ENCODE measurements at regions not wholly inside any gene's neighbourhood (a gene's known extent, or its start where the extent isn't known, plus 50 kb on each side); places are given as distances from the start of the nearest gene placed in this dataset.

DNA sequence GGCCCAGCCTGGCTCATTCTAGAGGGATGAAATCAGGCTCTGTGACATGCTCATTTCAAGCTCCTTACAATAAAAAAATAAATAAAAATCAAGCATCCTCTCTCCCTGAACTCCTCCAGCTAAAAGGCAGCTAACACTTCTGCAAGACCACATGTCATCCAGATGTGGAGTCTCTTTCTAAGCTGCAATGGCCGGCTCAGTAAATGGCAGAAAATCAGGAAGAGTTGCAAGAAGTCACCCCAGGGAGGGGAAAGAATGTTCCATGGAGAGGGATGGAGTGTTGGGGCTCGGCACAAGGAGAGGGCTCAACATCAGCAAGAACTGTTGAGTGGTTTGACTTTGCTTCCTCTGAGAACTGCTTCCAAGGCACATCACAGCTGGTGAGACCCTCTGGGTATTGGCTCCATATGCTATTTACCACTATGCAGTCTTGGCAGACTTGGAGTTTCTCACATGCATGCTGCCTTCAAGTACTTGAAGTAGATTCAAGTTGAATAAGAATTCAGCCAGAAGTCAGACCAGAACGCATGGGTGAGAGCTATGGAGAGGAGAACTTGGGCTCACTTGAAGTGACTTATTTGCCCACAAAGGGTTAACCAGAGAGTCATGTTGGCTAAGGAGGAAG lies 689.0 kb downstream of the NTRK3 start:
- BruUV-seq (replicated peaks), result no TSS peak
- TF ChIP-seq EZH2 (IDR thresholded peaks at IDR 0.05; ENCODE audit: borderline replicate concordance, low read depth, low read length, poor library complexity, severe bottlenecking), result no peak
- TF ChIP-seq, protein P1, sequence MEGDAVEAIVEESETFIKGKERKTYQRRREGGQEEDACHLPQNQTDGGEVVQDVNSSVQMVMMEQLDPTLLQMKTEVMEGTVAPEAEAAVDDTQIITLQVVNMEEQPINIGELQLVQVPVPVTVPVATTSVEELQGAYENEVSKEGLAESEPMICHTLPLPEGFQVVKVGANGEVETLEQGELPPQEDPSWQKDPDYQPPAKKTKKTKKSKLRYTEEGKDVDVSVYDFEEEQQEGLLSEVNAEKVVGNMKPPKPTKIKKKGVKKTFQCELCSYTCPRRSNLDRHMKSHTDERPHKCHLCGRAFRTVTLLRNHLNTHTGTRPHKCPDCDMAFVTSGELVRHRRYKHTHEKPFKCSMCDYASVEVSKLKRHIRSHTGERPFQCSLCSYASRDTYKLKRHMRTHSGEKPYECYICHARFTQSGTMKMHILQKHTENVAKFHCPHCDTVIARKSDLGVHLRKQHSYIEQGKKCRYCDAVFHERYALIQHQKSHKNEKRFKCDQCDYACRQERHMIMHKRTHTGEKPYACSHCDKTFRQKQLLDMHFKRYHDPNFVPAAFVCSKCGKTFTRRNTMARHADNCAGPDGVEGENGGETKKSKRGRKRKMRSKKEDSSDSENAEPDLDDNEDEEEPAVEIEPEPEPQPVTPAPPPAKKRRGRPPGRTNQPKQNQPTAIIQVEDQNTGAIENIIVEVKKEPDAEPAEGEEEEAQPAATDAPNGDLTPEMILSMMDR (conservative IDR thresholded peaks at IDR 0.05; ENCODE audit: low read depth, low read length), result no peak
- ChIA-PET POLR2A (ENCODE audit: low non-redundant PET) (no interaction called here), CTCF (no interaction called here)
- Histone ChIP-seq H3K27ac (ENCODE audit: low read depth, low read length, poor library complexity, severe bottlenecking) (no peak overlapping the region), H3K4me1 (ENCODE audit: insufficient read depth, low read length, poor library complexity, severe bottlenecking) (no peaks in the 10 kb centered on the region), H3K27me3 (replicated peaks; ENCODE audit: insufficient read depth, low read depth, low read length, poor library complexity) (no peaks in the 10 kb centered on the region), H3K9me3 (ENCODE audit: low read depth, low read length, poor library complexity, severe bottlenecking) (peaks cover 20% of the 10 kb centered on the region), H3K36me3 (ENCODE audit: insufficient read depth, low read length, poor library complexity, severe bottlenecking) (no peaks in the 10 kb centered on the region), H3K4me3 (ENCODE audit: low read depth, low read length, poor library complexity, severe bottlenecking) (no peak overlapping the region)
- intact Hi-C loops (cut with micrococcal nuclease; ENCODE audit: unreplicated experiment), result no loop called here
- DNase-seq (ENCODE audit: low spot score), result no peak

- no TSS peak for BruUV-seq (replicated peaks)
- no peak overlapping the region for H3K27ac ChIP-seq (ENCODE audit: low read depth, low read length, poor library complexity, severe bottlenecking)
- ChIA-PET POLR2A (ENCODE audit: low non-redundant PET) (no interaction called here), CTCF (no interaction called here)
- H3K27me3 ChIP-seq (replicated peaks; ENCODE audit: insufficient read depth, low read depth, low read length, poor library complexity), result no peaks in the 10 kb centered on the region
- H3K36me3 ChIP-seq (ENCODE audit: insufficient read depth, low read length, poor library complexity, severe bottlenecking), result no peaks in the 10 kb centered on the region
- no peaks in the 10 kb centered on the region for H3K4me1 ChIP-seq (ENCODE audit: insufficient read depth, low read length, poor library complexity, severe bottlenecking)
- no peak for DNase-seq (ENCODE audit: low spot score)
- intact Hi-C loops (cut with micrococcal nuclease; ENCODE audit: unreplicated experiment), result no loop called here
- H3K4me3 ChIP-seq (ENCODE audit: low read depth, low read length, poor library complexity, severe bottlenecking), result no peak overlapping the region
- no peak for TF ChIP-seq EZH2 (IDR thresholded peaks at IDR 0.05; ENCODE audit: borderline replicate concordance, low read depth, low read length, poor library complexity, severe bottlenecking)
- TF ChIP-seq, protein P1 (conservative IDR thresholded peaks at IDR 0.05; ENCODE audit: low read depth, low read length), result no peak
- H3K9me3 ChIP-seq (ENCODE audit: low read depth, low read length, poor library complexity, severe bottlenecking), result peaks cover 20% of the 10 kb centered on the region
Measured at GRCh38 chr15:87566236-87566635, 690.3 kb downstream of the NTRK3 start.

- TF ChIP-seq, protein P1 (conservative IDR thresholded peaks at IDR 0.05; ENCODE audit: low read depth, low read length), result no peak
- TF ChIP-seq EZH2 (IDR thresholded peaks at IDR 0.05; ENCODE audit: borderline replicate concordance, low read depth, low read length, poor library complexity, severe bottlenecking), result no peak
- no peak for DNase-seq (ENCODE audit: low spot score)
- ChIA-PET POLR2A (ENCODE audit: low non-redundant PET) (no interaction called here), CTCF (no interaction called here)
- Histone ChIP-seq H3K27ac (ENCODE audit: low read depth, low read length, poor library complexity, severe bottlenecking) (no peak overlapping the region), H3K4me3 (ENCODE audit: low read depth, low read length, poor library complexity, severe bottlenecking) (no peak overlapping the region), H3K27me3 (replicated peaks; ENCODE audit: insufficient read depth, low read depth, low read length, poor library complexity) (no peaks in the 10 kb centered on the region), H3K4me1 (ENCODE audit: insufficient read depth, low read length, poor library complexity, severe bottlenecking) (no peaks in the 10 kb centered on the region), H3K36me3 (ENCODE audit: insufficient read depth, low read length, poor library complexity, severe bottlenecking) (no peaks in the 10 kb centered on the region), H3K9me3 (ENCODE audit: low read depth, low read length, poor library complexity, severe bottlenecking) (peaks cover 20% of the 10 kb centered on the region)
- BruUV-seq (replicated peaks), result no TSS peak
- intact Hi-C loops (cut with micrococcal nuclease; ENCODE audit: unreplicated experiment), result no loop called here
Measured at GRCh38 chr15:87564681-87565080, 691.9 kb downstream of the NTRK3 start.

All from A673 (cell line).